GM18870 (cell line): ENCODE measurements at regions not wholly inside any gene's neighbourhood (a gene's known extent, or its start where the extent isn't known, plus 50 kb on each side); places are given as distances from the start of the nearest gene placed in this dataset.
"Not testable (repeated sequence)": the region's sequence is repeated elsewhere in the genome, so short reads cannot be mapped to it uniquely, and the experiment has no call there.

Source experiments
- ATAC-seq: cut with Tn5 transposase; IDR thresholded peaks from one replicate; pipeline ENCODE4 v1.9.1; 2021; ENCODE audit warnings: moderate library complexity; ENCODE audit not compliant: unreplicated experiment

DNA sequence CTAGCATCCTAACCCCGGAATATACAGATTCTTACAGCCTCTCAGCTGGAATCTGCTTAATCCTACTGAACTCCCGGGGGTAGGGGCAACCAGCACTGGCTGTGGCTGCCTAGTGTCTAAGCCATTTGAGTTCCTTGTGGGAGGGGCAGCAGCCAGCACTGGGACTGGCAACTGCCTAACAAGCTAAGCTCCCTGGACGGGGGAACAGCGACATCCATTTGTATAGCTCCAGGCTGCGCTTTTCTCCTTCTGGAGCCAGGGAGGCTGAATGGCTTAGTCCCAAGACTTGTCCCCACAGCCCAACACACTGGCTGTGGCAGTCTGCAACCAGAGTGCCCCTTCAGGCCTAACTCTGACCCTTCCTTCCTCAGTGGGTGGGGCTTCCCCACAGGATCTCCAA is 787.2 kb downstream of the METTL4 start:
- ATAC-seq: no peak

DNA sequence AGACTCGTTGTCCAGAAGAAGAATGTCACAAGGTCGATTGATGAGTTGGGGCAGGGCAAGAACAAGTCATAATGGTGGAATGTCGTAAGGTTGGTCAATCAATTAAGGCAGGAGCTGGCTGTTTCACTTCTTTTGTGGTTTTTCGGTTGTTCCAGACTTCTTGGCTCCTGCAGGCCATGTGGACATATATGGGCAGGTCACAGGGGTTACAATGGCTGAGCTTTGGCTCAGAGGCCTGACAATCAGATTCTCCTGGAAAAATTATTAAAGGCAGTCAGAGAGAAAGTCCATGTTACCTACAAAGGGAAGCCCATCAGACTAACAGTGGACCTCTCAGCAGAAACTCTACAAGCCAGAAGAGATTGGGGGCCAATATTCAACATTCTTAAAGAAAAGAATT is 785.3 kb downstream of the METTL4 start:
- ATAC-seq: not testable (repeated sequence)

DNA sequence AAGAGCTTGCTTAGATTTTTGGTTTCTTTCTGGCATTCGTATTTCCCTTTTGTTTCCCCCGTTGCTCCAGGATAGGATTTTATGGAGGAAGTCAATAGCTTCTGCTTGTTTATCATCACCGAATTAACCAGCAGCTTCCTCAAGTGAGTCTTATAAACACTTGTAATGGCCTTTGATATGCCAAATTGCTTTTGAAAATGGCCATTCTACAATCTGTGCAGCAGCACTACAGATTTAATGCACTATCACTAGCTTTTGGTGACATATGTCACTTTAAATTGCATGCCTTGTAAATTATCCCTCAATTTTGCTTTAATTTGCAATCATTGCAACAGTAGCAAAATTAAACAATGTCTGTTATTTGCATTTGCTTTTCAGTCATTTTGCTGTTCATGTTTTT is 774.7 kb downstream of the METTL4 start:
- no peak for ATAC-seq

DNA sequence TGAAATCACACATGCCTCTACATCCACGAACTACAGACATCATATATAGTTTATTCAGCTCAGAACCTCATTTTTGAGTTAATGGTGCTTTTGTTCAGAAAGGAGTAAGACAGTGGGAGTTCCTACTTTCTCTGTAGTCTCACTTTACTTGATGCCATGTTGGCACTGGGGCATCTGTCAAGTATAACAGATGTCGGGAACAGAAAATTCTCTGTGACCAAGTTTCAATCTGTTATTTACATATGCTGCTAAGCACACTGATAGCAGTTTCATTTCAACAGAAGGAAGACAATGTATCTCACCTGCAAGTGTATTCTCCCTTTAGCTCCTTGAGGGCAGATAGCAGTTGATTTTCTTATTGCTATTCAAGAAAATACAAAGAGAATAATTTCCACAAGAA is 774.1 kb downstream of the METTL4 start:
- no peak for ATAC-seq

DNA sequence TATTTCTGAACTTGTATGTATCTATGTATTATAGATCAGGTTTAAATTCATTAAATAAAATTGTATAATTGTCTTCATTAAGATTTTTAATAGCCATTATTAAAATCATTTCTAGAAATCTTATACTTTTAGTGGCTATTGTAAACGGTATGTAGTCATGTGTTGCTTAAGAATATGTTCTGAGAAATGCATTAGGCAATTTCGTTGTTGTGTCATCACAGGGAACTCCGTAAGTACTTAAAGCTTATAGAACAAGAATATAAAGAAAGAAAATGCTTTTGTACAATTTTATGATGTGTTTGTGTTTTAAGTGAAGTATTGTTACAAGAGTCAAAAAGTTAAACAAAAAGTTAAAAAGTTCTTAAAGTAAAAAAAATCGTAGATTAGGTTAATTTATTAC is 765.8 kb downstream of the METTL4 start:
- ATAC-seq: no peak

DNA sequence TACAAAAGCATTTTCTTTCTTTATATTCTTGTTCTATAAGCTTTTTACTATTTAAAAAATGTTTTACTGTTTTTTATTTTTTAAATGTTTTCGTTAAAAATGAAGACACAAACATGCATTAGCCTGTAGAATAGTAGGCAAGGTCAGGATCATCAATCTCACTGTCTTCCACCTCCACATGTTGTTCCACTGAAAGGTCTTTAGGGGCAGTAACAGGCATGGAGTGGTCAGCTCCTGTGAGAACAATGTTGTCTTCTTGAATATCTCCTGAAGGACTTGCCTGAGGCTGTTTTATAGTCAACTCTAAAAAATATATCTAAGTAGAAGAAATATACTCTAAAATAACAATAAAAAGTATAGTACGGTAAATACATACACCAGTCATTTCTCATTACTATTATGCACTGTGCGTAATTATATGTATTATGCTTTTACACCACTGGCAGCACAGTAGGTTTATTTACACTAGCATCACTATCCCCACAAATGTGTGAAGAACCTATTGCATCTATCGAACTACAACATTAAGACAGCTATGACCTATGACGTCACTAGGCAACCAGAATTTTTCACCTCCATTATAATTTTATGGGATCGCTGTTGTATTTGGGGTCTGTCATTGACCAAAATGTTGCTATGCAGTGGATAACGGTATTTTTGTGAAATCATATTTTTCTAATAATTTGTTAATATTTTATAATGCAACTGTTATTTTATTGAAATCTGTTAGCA is 764.3 kb downstream of the METTL4 start:
- ATAC-seq: no peak

DNA sequence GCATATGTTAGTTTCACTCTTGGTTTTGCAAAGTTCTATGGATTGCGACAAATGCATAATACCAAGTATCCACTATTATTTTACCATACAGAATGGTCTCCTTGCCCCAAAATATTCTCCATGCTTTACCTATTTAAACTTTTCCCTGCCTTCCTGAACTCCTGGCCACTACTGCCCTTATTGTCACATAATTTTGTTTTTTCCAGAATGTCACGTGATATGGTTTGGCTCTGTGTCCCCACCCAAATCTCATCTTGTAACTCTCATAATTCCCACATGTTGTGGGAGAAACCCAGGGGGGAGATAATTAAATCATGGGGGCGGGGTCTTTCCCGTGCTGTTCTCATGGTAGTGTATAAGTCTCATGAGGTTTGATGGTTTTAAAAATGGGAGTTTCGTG is 760.0 kb downstream of the METTL4 start:
- ATAC-seq: no peak

DNA sequence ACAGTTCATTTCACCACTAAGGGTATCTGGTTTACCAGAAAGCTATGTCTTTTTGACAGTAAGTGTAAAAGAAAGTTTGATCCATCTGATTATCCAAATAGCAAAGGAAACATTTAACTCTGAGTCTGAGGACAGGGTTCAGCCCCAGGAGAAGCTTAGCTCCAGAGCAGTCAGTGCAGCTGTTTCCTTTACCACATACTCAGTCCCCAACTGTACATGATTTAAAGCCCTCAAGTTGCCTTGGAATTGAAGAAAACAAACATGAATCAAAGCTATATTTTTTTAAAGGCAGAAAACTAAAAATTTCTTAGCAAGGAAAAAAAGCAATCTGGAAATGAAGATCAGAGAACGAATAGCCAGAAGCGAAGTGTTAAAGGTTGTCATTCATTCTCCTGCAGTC is 746.0 kb downstream of the METTL4 start:
- no peak for ATAC-seq

DNA sequence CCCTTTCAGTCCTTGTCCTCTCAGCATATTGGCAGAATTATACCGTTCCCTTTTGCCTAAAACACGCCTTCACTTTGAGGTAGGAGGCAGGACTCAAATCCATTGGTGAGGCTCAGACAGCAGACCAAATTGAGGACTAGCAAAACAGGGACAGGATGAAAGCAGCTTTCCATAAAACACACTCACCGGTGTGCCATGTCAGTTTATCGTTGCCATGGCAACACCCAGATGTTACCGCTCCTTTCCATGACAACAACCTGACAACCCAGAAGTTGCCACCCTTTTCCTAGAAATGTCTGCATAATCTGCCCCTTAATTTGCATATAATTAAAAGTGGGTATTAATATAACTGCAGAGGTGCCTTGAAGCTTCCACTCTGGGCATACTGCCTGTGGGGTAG is 730.4 kb downstream of the METTL4 start:
- no peak for ATAC-seq

DNA sequence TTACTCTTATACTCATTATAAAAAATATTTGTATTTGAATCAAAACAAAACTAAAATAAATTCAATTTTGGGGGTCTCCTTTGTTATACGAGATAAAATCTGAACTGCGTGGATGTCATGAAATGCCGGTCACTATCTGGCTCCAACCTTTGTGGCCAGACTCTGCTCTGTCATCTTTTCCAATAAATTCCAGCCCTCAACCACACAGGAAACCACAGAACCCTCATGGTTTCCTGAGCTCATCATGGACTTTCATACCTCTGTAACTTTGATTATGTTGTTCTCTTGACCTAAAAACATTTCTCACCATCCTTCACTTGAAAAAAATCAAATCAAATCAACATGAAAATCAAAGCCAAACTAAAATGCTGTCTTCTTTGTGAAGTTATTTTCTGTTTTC is 724.7 kb downstream of the METTL4 start:
- ATAC-seq: no peak

DNA sequence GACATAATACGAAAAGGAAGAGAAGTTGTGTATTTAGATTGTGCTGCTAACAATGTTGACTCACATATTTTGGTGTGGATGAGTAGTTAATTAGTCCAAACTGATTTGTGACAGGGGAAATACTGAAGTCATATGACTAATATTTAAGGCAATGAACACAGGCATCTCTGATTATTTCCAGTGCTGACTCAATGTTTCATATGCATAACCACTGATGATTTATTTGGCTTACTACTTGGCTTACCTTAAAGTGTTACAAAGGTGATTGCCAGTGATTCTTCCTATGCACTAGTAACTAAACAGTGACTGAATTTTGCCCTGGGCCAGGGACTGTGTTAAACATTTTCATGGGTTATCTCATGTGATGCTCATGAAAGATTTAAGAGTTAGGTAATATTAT is 722.6 kb downstream of the METTL4 start:
- ATAC-seq: no peak

DNA sequence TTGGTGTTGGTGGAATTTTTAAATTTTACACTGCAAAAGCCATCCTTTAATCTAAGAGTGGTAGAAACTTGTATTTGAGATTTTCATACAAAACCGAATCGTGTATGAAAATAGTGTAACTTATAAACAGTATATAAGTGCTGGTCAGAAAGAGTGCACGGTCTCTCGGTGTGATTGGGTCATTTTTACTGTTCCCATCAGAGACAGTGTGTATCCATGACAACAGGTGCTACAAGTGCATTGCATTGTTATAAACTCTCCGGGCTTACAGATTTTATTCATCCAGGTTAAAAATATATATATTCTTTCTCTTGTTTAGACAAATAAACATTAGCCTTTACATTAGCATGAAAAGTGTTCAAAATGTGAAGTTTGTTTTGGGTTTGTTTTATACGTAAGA is 721.9 kb downstream of the METTL4 start:
- no peak for ATAC-seq

DNA sequence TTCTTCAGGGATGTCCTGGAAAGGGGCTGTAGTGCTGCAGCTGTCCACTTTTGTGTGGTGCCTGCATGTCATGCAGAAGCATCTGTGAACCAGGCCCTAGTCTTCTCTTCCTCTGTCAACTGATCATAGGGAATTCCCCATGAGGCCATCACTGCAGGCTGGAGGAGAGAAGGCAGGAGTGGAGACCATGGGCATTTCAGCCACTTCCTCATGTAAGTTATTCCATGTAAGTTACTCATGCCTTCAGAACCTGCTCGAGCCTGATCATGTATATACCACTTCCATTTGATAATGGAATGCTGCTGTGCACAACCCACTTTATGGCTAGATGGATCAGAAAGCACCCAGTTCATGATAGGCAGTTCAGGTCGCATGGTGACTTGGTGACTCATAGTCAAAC is 714.0 kb downstream of the METTL4 start:
- not testable (repeated sequence) for ATAC-seq

DNA sequence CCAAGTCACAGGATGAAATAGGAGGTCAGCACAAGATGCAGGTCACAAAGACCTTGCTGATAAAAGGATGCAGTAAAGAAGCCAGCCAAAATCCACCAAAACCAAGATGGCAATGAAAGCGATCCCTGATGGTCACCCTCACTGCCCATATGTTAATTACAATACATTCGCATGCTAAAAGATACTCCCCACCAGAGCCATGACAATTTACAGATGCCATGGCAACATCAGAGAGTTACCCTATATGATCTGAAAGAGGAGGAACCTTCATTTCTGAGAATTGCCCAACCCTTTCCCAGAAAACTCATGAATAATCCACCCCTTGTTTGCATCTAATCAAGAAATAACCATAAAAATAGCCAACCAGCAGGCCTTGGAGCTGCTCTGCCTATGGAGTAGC is 709.8 kb downstream of the METTL4 start:
- ATAC-seq: no peak

DNA sequence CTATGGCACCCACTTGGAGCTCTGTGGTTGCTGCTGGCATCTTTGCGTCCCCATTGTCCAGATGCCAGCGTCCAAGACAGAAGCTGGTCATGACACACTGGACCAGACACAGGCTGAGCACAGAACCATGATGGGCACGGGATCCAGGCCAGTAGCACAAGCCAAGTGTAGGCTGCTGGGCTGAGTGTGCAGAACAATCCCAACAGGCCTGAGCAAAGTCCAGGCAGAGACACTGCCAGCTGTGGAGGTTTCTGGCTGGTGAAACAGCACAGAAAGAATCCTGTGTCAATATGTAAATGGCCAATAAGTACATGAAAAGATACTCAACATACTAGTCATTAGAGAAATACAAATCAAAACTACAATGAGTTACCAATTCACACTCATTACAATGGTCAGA is 705.4 kb downstream of the METTL4 start:
- ATAC-seq: no peak

DNA sequence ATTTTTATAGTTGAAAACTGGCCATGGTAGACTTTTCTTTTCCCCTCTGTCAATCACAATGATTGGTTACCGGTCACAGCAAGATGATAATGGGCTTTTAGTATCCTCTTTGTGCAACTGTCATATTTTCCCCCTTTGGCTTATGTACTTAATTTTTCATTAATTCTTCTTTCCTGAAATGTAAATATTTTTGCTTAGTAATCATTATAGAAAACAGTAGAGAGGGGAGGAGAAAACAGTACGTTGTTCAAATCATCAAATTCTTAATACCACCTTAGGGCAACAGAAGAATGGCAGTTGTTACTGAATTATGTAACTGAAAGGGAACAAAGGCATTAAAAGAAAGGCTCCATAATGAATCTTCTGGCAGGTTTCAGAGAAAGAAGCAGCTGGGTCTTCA is 699.0 kb downstream of the METTL4 start:
- ATAC-seq: no peak

DNA sequence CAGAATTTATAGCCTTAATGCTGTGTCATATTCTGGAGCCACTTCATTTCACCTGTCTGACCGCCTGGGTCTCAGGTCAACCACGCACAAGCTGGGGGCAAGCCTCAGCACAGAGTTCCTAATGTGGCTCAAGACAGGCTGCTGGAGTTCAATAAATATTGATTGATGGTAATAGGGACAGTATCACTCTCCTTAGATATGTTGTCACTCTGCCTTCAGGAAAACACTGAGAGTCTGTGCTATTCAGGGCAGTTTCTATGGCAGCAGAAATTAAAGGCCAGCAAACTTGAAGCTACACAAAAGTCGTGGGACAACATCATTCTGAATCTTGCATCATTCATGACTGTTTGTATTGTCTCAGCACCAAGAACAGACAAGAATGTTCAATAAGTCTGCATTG is 696.1 kb downstream of the METTL4 start:
- no peak for ATAC-seq

DNA sequence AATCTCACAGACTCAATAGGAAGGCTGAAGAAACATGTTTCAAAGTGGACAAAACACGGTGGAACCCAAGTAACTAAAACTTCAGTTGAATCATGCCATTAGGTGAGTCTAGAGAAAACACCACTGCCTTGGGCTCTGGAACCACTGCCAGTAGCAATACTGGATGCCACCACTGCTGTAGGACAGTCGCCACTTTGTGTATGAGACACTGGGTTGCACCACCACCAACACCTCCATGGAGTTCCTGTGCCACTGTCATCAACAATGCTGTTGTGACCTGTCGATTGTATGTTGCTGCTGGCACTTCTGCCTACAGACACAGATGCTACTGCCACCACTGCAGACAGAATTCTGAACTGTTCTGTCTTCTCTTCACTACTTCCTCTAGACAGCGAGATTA is 686.7 kb downstream of the METTL4 start:
- ATAC-seq: no peak

DNA sequence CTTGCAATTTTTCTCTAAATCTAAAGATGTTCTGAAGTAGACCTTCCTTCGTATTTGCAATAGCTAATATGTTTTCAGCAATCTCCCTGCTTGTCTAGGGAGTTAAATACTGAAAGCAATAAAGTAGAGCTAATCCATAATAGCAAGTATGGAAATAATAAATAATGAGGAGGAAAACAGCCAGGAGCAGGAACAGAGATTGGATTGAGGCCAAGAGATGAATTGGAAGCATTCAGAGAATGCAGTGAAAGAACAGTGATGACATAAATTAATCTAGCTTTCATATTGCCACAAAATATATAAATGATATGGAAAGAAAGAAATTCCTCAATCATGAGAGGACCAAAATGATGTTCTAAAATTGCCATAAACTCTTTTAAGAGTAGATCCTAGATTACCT is 679.7 kb downstream of the METTL4 start:
- ATAC-seq: no peak

DNA sequence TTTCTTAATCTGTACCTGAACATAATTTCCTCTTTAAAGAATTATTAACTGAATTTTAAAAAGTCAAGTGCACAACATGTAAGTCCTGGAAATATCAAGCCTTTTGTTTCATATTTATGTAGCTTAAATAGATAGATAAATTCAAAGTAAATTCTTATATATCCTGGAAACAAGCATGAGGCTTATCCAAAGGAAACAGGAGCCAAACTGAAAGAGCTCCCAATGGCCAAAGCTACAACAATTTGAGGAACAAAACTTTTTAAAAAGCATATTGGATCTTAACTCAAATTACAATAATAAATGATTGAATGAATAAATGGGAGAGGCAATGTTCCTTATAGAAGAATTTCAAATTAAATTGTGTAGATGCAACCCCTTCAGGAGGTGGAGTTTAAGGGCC is 679.1 kb downstream of the METTL4 start:
- ATAC-seq: no peak

DNA sequence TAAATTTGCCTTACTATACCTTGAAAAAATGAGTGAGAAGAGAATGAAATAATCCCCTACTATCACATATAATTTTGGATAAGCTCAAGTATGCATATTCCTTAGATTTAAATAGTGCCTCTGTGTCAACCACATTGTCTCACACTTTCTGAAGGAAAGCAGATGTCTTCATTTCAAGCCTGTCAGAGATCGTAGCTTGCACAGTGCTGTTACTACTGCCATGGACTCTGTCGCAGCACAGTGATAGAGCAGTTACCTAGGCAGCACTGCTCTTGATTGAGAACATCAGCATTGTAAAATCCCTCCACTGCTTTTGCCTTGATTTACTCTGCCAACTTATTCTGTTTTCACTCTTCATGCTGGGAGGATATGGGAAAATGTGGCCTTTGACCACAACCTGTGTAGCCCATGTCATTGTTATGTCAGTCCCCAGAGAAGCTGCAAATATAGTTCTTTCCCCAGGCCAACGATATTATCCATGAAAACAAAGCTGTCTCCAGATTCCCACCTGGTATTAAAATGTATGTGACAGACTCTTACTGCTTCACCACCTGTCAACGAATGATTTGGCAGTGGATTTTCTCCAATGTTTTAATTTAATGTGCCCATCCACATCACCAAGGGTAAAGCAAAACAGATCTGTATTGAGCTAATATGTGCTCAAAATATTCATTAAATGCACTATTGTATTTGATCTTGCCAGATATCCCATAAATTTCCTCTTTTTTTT is 675.7 kb downstream of the METTL4 start:
- ATAC-seq: no peak

DNA sequence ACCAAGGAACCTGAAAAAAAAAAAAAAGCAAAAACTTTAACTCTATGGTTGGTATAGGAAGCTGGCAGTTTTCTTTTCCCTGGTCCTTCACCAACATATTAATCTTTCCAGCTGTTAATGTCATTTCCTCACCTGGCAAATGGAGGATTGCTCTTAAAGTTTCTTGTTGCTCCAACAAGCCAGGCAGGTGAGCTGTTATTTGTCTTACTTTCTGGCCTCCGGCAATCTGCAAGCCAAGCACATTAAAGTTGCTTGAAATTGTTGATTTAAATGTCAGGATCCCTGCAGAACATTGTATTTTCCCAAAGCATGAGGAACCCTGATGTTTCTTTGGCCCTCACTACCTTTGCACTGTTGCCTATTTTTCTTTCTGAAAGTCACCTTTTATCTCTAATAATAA is 664.9 kb downstream of the METTL4 start:
- ATAC-seq: no peak
